ENCODE measurements at regions not wholly inside any gene's neighbourhood (a gene's known extent, or its start where the extent isn't known, plus 50 kb on each side); places are given as distances from the start of the nearest gene placed in this dataset.

DNA sequence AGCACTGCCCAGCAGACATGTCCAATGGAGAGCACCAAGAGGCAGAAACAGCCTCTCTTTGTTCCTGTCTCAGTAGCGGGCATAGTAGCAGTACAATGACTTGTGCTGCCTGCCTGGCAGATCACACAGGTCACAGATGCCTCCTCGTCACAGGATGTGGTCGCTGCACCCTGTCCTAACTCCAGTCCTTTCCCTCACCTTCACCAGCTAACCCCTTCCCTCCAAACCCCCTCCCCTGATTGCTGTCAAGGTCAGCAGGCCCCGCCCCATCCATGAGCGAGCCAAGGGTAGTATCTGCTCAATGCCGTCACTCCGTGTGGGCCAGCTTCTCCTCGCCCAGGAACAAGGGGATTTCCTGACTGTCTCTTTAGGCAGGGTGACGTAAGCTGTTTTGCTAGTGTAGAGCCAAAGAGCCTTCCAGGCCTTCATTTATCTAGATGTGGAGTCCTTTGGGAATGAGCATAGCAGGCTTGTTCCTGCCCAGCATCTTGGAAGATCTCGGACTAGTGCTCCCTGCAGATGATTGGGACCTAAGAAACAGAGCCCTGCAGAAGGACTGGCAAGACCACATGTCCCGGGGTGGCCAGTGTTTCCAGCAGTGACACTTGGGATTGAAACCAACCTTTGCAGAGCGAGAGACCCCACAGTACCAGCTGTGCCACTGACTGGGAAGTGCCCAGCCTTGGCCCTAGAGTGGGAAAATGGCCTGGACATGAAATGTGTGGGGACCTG is 75.9 kb upstream of the TNRC6C start:
- peaks cover 0 to 28% (median 14%) of the 10 kb centered on the region in 5 donors for H3K27me3 ChIP-seq (ENCODE audit: control insufficient read depth in 5 of 5, insufficient read depth in 4 of 5, low read length in 5 of 5)
- H3K36me3 ChIP-seq (ENCODE audit: control insufficient read depth in 5 of 5, insufficient read depth in 5 of 5, low read length in 5 of 5): no peaks in the 10 kb centered on the region
- H3K27ac ChIP-seq (ENCODE audit: low read depth, low read length): no peak overlapping the region
- peak overlapping the region in 1 of 5 donors; percentile 38 for H3K4me3 ChIP-seq (ENCODE audit: low read depth in 1 of 5, low read length in 5 of 5)
- H3K4me1 ChIP-seq (ENCODE audit: control insufficient read depth in 5 of 5, insufficient read depth in 5 of 5, low read length in 5 of 5): peaks cover 20 to 50% (median 35%) of the 10 kb centered on the region in 5 donors
- no peaks in the 10 kb centered on the region for H3K9me3 ChIP-seq (ENCODE audit: control insufficient read depth in 5 of 5, low read length in 5 of 5)
- no peak overlapping the region for H3K9ac ChIP-seq (ENCODE audit: low read length in 5 of 5)

DNA sequence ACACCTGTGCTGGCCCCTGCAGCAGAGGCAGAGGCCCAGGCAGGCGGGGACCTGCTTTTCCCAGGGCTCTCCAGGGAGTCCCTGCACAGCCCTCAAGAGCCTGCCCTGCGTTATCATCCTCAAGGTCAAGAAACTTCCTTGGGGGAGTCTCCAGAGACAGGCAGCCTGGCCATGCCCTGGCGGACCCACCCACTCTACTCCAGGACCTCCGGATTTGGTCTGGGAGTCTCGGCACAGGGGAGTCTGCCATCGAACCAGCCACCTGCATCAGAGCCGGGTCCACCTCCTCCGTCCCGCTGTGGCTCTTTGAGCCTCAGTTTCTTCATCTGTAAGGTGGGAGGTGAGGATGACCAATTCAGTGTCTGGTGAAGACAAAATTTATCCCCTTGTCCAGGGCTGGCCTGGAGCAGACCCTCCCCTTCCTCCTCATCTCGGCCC is 75.3 kb upstream of the TNRC6C start:
- H3K9ac ChIP-seq (ENCODE audit: low read length in 5 of 5): no peak overlapping the region
- no peaks in the 10 kb centered on the region for H3K36me3 ChIP-seq (ENCODE audit: control insufficient read depth in 5 of 5, insufficient read depth in 5 of 5, low read length in 5 of 5)
- no peak overlapping the region for H3K4me3 ChIP-seq (ENCODE audit: low read depth in 1 of 5, low read length in 5 of 5)
- H3K9me3 ChIP-seq (ENCODE audit: control insufficient read depth in 5 of 5, low read length in 5 of 5): no peaks in the 10 kb centered on the region
- peaks cover 20 to 56% (median 41%) of the 10 kb centered on the region in 5 donors for H3K4me1 ChIP-seq (ENCODE audit: control insufficient read depth in 5 of 5, insufficient read depth in 5 of 5, low read length in 5 of 5)
- H3K27ac ChIP-seq (ENCODE audit: low read depth, low read length): no peak overlapping the region
- peaks cover 0 to 31% (median 14%) of the 10 kb centered on the region in 5 donors for H3K27me3 ChIP-seq (ENCODE audit: control insufficient read depth in 5 of 5, insufficient read depth in 4 of 5, low read length in 5 of 5)

DNA sequence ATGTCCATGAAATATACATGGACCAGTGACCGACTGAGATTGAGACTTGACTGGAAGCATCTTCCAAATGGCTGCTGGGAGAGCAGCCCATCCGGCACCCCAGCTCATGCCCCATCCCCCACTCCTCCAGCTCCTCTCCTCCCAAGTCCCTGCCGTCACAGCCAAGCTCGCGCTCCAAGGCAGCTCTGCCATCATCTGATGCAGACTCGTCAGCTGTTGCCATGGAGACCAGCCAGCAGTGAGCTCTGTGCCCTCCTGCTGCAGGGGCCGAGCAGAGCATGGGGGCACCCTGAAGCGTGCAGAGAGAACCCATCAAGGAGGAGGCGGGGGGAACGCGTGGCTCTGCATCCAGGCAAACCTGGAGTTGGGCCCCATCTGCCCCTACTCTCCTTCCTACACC is 74.5 kb upstream of the TNRC6C start:
- Histone ChIP-seq H3K9ac (ENCODE audit: low read length in 5 of 5) (no peak overlapping the region), H3K36me3 (ENCODE audit: control insufficient read depth in 5 of 5, insufficient read depth in 5 of 5, low read length in 5 of 5) (no peaks in the 10 kb centered on the region), H3K4me3 (ENCODE audit: low read depth in 1 of 5, low read length in 5 of 5) (no peak overlapping the region), H3K27me3 (ENCODE audit: control insufficient read depth in 5 of 5, insufficient read depth in 4 of 5, low read length in 5 of 5) (peaks cover 0 to 31% (median 14%) of the 10 kb centered on the region in 5 donors), H3K9me3 (ENCODE audit: control insufficient read depth in 5 of 5, low read length in 5 of 5) (no peaks in the 10 kb centered on the region), H3K27ac (ENCODE audit: low read depth, low read length) (no peak overlapping the region), H3K4me1 (ENCODE audit: control insufficient read depth in 5 of 5, insufficient read depth in 5 of 5, low read length in 5 of 5) (peaks cover 20 to 59% (median 43%) of the 10 kb centered on the region in 5 donors)

DNA sequence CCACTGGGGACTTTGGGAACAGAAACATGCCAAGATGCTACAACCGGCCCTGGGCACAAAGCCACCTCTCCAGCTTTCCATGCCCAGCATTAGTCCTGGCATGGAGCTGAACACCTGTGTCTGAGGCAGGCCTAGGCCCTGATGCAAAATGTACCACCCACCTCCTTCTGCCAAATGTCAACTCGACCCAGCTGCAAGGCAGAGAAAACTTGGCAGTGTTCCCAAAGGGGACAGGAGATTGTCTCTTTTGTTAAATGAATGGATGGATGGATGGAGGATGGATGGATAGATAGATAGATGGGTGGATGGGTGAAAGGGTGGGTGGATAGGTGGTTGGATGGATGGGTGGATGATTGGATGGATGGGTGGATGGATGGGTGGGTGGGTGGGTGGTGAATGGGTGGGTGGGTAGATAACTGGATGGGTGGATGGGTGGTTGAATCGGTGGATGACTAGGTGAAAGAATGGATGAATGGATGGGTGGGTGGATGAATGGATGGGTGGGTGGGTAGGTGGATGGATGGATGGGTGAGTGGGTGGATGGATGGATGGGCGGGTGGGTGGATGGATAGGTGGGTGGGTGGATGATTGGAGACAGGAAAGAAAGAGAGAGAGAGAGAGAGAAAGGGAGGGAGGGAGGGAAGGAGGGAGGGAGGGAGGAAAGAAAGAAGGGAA is 73.4 kb upstream of the TNRC6C start:
- H3K27ac ChIP-seq (ENCODE audit: low read depth, low read length): no peak overlapping the region
- peaks cover 0 to 25% (median 14%) of the 10 kb centered on the region in 5 donors for H3K27me3 ChIP-seq (ENCODE audit: control insufficient read depth in 5 of 5, insufficient read depth in 4 of 5, low read length in 5 of 5)
- no peak overlapping the region for H3K9ac ChIP-seq (ENCODE audit: low read length in 5 of 5)
- no peaks in the 10 kb centered on the region for H3K36me3 ChIP-seq (ENCODE audit: control insufficient read depth in 5 of 5, insufficient read depth in 5 of 5, low read length in 5 of 5)
- peaks cover 20 to 56% (median 43%) of the 10 kb centered on the region in 5 donors for H3K4me1 ChIP-seq (ENCODE audit: control insufficient read depth in 5 of 5, insufficient read depth in 5 of 5, low read length in 5 of 5)
- no peak overlapping the region for H3K4me3 ChIP-seq (ENCODE audit: low read depth in 1 of 5, low read length in 5 of 5)
- H3K9me3 ChIP-seq (ENCODE audit: control insufficient read depth in 5 of 5, low read length in 5 of 5): no peaks in the 10 kb centered on the region

DNA sequence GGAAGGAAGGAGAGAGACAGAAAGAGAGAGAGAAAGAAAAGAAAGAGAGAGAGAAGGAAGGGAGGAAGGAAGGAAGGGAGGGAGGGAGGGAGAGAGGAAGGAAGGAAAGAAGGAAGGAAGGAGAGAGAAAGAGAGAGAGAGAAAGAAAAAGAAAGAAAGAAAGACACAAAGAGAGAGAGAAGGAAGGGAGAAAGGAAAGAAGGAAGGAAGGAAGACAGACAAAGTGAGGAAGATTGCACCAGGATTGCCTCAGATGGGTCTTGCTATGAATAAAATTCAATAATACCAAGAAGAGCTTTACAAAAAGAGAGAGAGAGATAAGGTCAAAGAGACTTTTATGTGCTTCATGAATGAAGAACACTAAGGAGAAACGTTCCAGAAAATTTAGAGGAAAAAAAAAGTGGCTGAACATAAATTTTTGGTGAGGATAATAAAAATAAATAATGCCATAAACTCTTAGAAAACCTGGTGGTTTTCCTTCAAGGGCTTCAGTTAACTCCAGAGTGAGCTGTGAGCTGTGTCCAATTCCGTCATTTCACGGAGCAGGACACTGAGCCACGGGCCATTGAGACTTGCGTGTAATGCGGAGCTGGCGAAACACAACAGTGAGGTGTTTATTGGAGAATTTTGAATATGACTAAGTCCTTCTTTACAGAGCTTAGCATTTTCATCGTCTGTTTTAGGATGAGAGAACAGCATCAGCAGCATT is 72.7 kb upstream of the TNRC6C start:
- Histone ChIP-seq H3K9me3 (ENCODE audit: control insufficient read depth in 5 of 5, low read length in 5 of 5) (no peaks in the 10 kb centered on the region), H3K27ac (ENCODE audit: low read depth, low read length) (no peak overlapping the region), H3K36me3 (ENCODE audit: control insufficient read depth in 5 of 5, insufficient read depth in 5 of 5, low read length in 5 of 5) (no peaks in the 10 kb centered on the region), H3K27me3 (ENCODE audit: control insufficient read depth in 5 of 5, insufficient read depth in 4 of 5, low read length in 5 of 5) (peaks cover 0 to 21% (median 12%) of the 10 kb centered on the region in 5 donors), H3K4me3 (ENCODE audit: low read depth in 1 of 5, low read length in 5 of 5) (no peak overlapping the region), H3K9ac (ENCODE audit: low read length in 5 of 5) (no peak overlapping the region), H3K4me1 (ENCODE audit: control insufficient read depth in 5 of 5, insufficient read depth in 5 of 5, low read length in 5 of 5) (peaks cover 18 to 49% (median 39%) of the 10 kb centered on the region in 5 donors)

DNA sequence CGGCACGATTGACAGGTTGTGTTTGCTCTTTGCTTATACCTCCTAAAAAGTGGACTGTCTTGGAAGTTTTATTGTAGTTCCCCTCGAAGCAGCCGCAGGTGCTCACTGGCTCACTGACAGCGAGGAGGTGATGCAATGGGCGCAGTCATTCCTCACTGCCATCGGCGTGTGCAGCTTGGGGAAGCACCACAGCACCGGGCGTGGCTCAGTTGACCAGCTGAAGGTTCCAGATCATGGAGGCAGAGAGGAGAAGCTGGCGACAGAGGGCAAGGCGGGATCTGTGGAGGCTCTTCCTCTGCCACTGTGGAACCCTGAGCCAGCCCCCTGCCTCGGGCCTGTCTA is 72.1 kb upstream of the TNRC6C start:
- no peak overlapping the region for H3K27ac ChIP-seq (ENCODE audit: low read depth, low read length)
- no peak overlapping the region for H3K9ac ChIP-seq (ENCODE audit: low read length in 5 of 5)
- H3K4me1 ChIP-seq (ENCODE audit: control insufficient read depth in 5 of 5, insufficient read depth in 5 of 5, low read length in 5 of 5): peaks cover 18 to 44% (median 34%) of the 10 kb centered on the region in 5 donors
- H3K4me3 ChIP-seq (ENCODE audit: low read depth in 1 of 5, low read length in 5 of 5): no peak overlapping the region
- H3K36me3 ChIP-seq (ENCODE audit: control insufficient read depth in 5 of 5, insufficient read depth in 5 of 5, low read length in 5 of 5): no peaks in the 10 kb centered on the region
- H3K9me3 ChIP-seq (ENCODE audit: control insufficient read depth in 5 of 5, low read length in 5 of 5): no peaks in the 10 kb centered on the region
- peaks cover 0 to 19% (median 12%) of the 10 kb centered on the region in 5 donors for H3K27me3 ChIP-seq (ENCODE audit: control insufficient read depth in 5 of 5, insufficient read depth in 4 of 5, low read length in 5 of 5)

DNA sequence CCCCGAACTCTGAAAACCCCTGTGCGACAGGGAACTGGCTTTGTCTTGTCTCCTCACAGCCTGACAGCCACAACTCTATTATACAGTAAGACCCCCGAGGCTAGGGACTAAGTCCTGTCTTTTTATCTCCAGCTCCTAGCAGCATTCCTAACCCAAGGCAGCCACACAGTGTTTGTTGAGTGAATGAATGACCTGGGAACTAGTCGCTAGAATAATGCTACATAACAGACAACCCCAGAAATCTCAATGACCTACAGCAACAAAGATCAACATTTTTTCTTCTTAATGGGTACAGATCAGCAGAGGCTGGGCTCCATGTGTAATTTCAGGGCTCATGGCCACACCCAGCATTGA is 71.4 kb upstream of the TNRC6C start:
- Histone ChIP-seq H3K4me3 (ENCODE audit: low read depth in 1 of 5, low read length in 5 of 5) (peak overlapping the region; percentile 66 to 88 (median 80)), H3K27ac (ENCODE audit: low read depth, low read length) (peak overlapping the region; percentile 46)

DNA sequence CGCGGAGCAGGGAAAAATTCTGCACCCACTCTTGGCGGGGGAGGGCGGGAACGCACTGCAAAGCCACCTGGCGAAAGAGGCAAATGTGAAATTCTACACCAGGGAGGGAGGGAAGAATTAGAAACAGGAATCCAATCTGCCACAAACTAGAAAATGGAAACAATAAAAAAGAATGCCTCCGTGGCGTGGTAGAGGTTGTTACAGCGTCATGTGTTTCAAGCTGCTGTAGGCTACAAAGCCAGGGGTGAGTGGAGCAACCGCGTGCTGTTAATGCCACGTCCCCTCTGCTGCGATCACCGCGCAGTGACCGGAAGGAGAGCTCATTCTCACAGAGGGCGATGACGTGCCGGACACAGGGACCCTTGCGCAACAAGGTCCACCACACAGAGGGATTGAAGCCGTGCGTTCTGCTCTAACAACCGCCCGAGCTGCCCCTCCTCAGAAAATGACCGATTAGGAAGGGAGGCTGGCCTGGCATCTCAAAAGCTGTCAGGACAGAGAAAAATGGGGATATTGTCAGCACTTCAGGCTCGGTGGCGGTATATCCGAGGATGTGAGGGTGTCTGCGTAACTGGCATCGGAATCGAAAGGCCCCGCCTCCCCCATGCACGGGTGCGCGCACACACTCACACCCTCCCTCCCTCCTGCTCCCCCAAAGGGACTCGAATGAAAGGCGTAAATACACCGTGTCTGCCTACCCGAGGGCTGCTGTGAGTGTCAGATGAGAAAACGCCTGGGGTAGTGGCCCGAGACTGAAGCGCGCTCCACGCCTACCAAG is 70.8 kb upstream of the TNRC6C start:
- Histone ChIP-seq H3K4me1 (ENCODE audit: control insufficient read depth in 5 of 5, insufficient read depth in 5 of 5, low read length in 5 of 5) (peaks cover 8 to 31% (median 21%) of the 10 kb centered on the region in 5 donors), H3K9me3 (ENCODE audit: control insufficient read depth in 5 of 5, low read length in 5 of 5) (no peaks in the 10 kb centered on the region), H3K9ac (ENCODE audit: low read length in 5 of 5) (peak overlapping the region; percentile 36 to 71 (median 51)), H3K27ac (ENCODE audit: low read depth, low read length) (peak overlapping the region; percentile 46), H3K4me3 (ENCODE audit: low read depth in 1 of 5, low read length in 5 of 5) (peak overlapping the region; percentile 66 to 88 (median 80)), H3K27me3 (ENCODE audit: control insufficient read depth in 5 of 5, insufficient read depth in 4 of 5, low read length in 5 of 5) (peaks cover 0 to 16% (median 8%) of the 10 kb centered on the region in 5 donors), H3K36me3 (ENCODE audit: control insufficient read depth in 5 of 5, insufficient read depth in 5 of 5, low read length in 5 of 5) (no peaks in the 10 kb centered on the region)

More for the DNA sequence above, 71.4 kb upstream of the TNRC6C start:
- Histone ChIP-seq H3K36me3 (ENCODE audit: control insufficient read depth in 5 of 5, insufficient read depth in 5 of 5, low read length in 5 of 5) (no peaks in the 10 kb centered on the region), H3K27me3 (ENCODE audit: control insufficient read depth in 5 of 5, insufficient read depth in 4 of 5, low read length in 5 of 5) (peaks cover 0 to 16% (median 12%) of the 10 kb centered on the region in 5 donors), H3K4me1 (ENCODE audit: control insufficient read depth in 5 of 5, insufficient read depth in 5 of 5, low read length in 5 of 5) (peaks cover 11 to 36% (median 26%) of the 10 kb centered on the region in 5 donors), H3K9me3 (ENCODE audit: control insufficient read depth in 5 of 5, low read length in 5 of 5) (no peaks in the 10 kb centered on the region), H3K9ac (ENCODE audit: low read length in 5 of 5) (peak overlapping the region in 2 of 5 donors; percentile 8 to 26)

DNA sequence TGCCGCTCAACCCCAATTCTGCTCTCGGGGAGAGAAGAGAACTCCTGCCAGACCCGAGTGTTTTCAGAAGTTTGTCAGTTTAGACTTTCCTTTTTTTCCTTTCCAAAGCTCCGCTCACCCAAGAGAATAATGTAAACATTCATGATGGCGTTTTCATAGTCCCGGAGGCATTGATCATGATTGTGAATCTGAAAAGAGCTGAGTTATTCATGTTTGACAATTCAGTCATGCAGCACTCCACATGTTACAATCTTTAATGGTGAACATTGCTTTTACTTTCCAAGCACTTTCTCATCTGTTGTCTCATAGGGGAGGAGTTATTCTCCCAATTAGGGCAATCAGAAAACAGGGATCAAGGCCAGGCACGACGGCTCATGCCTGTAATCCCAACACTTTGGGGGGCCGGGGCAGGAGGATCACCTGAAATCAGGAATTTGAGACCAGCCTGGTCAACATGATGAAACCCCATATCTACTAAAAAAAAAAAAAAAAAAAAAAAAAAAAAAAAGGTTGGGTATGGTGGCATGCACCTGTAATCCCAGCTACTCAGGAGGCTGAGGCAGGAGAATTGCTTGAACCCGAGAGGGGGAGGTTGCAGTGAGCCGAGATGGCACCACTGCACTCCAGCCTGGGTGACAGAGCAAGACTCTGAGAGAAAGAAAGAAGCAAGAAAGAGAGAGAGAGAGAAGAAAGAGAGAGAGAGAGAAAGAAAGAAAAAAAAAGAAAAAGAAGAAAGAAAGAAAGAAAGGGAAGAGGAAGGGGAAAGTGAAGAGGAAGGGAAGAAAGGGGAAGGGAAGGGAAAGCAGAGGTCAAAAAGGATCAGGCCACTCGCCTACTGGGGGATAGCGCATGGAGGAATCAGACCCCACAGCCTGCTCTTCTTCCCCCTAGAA is 70.0 kb upstream of the TNRC6C start:
- peaks cover 0 to 15% (median 7%) of the 10 kb centered on the region in 5 donors for H3K27me3 ChIP-seq (ENCODE audit: control insufficient read depth in 5 of 5, insufficient read depth in 4 of 5, low read length in 5 of 5)
- H3K4me1 ChIP-seq (ENCODE audit: control insufficient read depth in 5 of 5, insufficient read depth in 5 of 5, low read length in 5 of 5): peaks cover 6 to 23% (median 15%) of the 10 kb centered on the region in 5 donors
- H3K9me3 ChIP-seq (ENCODE audit: control insufficient read depth in 5 of 5, low read length in 5 of 5): no peaks in the 10 kb centered on the region
- peak overlapping the region; percentile 66 to 88 (median 80) for H3K4me3 ChIP-seq (ENCODE audit: low read depth in 1 of 5, low read length in 5 of 5)
- H3K9ac ChIP-seq (ENCODE audit: low read length in 5 of 5): peak overlapping the region; percentile 36 to 71 (median 51)
- no peaks in the 10 kb centered on the region for H3K36me3 ChIP-seq (ENCODE audit: control insufficient read depth in 5 of 5, insufficient read depth in 5 of 5, low read length in 5 of 5)
- H3K27ac ChIP-seq (ENCODE audit: low read depth, low read length): peak overlapping the region; percentile 46
